ENCODE measurements at regions not wholly inside any gene's neighbourhood (a gene's known extent, or its start where the extent isn't known, plus 50 kb on each side); places are given as distances from the start of the nearest gene placed in this dataset.
"Not testable (repeated sequence)": the region's sequence is repeated elsewhere in the genome, so short reads cannot be mapped to it uniquely, and the experiment has no call there.

- no peak for DNase-seq
Measured at GRCh38 chr14:101083564-101084435, 180.3 kb upstream of the RTL1 start.

GRCh38 chr14:101084436-101084826, 180.9 kb upstream of the RTL1 start:
- DNase-seq: no peak

DNA sequence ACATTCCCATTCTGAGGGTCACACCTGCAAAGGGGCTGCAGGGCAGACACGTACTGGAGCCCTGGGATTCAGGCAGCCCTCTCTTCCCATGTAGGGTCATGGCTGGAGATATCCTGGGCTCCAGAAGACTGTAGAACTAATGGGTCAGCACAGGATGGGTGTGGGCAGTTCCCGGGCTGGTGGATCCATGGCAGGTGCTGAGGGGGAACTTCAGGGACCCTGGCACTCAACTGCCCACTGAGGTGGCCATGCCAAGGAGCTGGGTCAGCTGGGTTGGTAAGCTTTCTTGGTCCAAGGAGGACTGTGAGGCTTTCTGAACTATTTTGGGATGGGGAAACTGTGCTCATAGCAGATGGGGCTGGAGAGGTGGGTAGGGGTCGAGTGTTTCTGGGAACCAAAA, 183.4 kb upstream of the RTL1 start:
- no peak for DNase-seq

- no peak for DNase-seq
Measured at GRCh38 chr14:101087614-101088394, 184.3 kb upstream of the RTL1 start.

- DNase-seq: no peak
Measured at GRCh38 chr14:101088395-101088667, 184.8 kb upstream of the RTL1 start.

GRCh38 chr14:101088714-101089113, 185.2 kb upstream of the RTL1 start:
- DNase-seq: no peak

DNA sequence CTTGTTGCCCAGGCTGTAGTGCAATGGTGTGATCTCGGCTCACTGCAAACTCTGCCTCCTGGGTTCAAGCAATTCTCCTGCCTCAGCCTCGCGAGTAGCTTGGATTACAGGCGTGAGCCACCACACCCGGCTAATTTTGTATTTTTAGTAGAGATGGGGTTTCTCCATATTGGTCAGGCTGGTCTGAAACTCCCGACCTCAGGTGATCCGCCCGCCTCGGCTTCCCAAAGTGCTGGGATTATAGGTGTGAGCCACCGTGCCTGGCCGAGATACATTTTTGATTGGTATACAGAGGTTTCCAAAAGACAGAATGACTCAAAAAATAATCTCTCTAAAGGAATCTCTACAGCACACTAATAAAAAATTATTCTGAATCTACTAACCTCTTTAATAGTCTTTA, 187.0 kb upstream of the RTL1 start:
- DNase-seq: not testable (repeated sequence)

DNA sequence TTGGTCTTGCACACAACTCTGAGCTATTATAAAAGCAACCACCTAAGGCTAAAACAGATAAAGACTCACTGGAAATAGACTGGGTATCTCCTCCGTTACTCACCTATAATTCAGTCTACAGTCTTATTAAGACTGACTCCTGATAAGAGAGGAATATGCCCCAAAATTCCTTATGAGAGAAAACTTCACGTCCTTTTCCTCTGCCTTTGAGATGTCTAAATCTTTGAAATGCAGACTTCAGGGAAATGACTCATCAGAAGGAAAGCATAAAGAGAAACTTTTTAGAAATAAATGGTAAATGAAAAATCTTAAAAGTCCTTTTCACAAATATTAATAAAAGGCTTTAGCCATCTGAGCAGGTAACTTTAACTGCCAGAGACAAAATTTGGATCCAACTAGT, 187.5 kb upstream of the RTL1 start:
- DNase-seq: no peak

DNA sequence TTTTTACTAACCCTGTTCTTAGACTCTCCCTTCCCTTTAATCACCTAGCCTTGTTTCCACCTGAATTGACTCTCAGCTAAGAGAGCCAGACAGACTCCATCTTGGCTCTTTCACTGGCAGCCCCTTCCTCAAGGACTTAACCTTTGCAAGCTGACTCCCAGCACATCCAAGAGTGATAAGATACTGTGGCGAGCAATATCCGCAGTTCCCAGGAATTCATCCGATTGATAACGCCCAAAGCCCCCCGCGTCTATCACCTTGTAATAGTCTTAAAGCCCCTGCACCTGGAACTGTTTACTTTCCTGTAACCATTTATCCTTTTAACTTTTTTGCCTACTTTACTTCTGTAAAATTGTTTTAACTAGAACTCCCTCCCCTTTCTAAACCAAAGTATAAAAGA, 191.4 kb upstream of the RTL1 start:
- not testable (repeated sequence) for DNase-seq

DNA sequence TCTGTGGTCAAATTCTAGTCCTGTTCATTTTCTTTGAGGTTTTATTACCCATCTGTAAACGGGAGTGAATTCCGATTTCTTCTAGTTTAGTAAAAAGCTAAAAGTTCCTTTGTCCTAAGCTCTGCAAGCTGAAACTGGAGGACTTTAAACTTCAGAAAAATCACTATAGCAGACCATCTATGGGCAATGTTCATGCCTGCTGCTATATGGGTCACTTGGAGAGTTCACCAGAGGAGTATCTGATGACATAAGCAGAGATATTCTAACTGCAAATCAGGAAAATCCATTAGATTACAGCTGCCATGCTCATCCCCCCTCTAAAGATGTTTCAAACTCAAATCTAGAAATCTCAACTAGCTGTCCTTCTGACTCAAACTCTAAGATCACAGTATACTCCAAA, 193.0 kb upstream of the RTL1 start:
- no peak for DNase-seq

- no peak for DNase-seq
Measured at GRCh38 chr14:101097109-101097793, 193.7 kb upstream of the RTL1 start.

GRCh38 chr14:101098177-101098576, 194.7 kb upstream of the RTL1 start:
- DNase-seq: no peak

GRCh38 chr14:101098641-101099040, 195.1 kb upstream of the RTL1 start:
- no peak for DNase-seq

GRCh38 chr14:101101456-101102056, 198.0 kb upstream of the RTL1 start:
- DNase-seq: no peak

GRCh38 chr14:101102875-101103274, 199.4 kb upstream of the RTL1 start:
- DNase-seq: no peak

DNA sequence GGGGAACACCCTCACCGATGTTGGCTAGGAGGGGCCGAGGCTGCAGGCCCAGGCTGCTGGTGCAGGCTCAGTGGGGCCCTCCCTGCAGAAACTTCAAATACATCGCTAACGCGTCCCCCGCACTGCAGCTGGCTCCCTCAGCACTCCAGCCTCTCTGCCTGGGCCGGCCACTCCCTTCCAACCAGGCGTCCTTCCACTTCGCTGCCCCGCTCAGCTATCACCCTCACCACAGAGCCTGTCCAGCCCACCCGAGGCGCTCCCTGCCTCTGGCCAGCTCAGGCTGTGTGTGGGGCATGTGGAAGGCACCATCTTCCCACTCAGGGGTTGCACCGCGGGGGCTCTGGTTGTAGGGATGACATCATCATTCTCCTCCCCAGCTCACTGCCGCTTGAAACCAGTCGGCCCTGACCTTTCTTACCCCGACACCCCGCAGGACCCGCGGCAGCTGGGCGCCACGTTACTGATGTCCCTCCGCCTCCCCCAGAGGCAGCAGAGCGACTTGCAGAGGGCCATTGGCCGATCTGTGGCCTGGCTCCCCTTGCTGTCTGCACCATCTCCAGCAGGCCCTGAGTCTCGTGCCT, 199.9 kb upstream of the RTL1 start:
- DNase-seq: no peak

- DNase-seq: no peak
Measured at GRCh38 chr14:101104485-101104884, 201.0 kb upstream of the RTL1 start.

- DNase-seq: no peak
Measured at GRCh38 chr14:101105045-101105444, 201.5 kb upstream of the RTL1 start.

- DNase-seq: no peak
Measured at GRCh38 chr14:101108579-101109346, 205.2 kb upstream of the RTL1 start.

GRCh38 chr14:101109347-101109638, 205.8 kb upstream of the RTL1 start:
- no peak for DNase-seq

DNA sequence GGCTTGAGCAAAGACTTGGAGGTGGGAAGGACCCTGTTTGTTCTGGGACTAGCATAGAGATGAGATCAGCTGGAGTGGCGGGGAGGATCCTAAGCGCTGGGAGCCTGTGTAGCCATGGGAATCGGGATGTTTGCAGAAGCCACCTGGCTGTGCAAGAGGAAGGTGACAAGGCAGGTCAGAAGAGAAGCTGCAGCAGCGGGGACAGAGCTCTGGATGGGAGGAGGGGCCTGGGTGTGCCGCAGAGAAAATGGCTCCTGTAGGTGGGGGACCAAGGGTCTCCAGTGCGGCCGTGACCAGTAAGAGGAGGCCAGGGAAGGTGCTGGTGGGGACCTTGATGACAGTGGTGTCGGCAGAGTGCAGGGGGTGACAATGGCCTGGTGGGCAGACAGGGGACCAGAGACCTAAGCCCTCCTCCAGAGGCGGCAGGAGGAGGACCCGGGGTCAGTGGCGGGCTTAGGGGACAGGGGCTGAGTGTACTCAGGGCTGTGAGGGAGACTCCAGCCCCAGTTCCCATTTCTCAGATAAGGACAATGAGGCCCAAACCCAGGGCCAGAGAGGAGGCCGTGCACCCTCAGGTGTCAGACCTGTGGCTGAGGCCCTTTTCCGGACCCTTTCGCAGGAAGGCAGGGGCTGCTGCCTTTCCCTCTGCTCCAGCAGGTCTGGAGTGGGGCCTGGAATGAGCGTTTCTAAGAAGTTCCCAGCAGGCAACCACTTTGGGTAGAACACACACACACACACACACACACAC, 206.6 kb upstream of the RTL1 start:
- no peak for DNase-seq

All from activated CD4-positive, alpha-beta T cell treated with anti-CD3 and anti-CD28 coated beads for 1 hour (primary cell).